ENCODE measurements at regions not wholly inside any gene's neighbourhood (a gene's known extent, or its start where the extent isn't known, plus 50 kb on each side); places are given as distances from the start of the nearest gene placed in this dataset.

GRCh38 chr4:18202486-18202885 is 180.9 kb upstream of the LCORL start:
- Histone ChIP-seq H4K5ac (ENCODE audit: insufficient read length, low read depth, low read length) (no peak overlapping the region), H2BK120ac (ENCODE audit: low read depth, low read length, poor library complexity, severe bottlenecking) (no peak overlapping the region), H3K18ac (ENCODE audit: insufficient read length, low read depth, low read length) (no peak overlapping the region), H2BK15ac (ENCODE audit: low read depth, low read length) (no peak overlapping the region), H4K8ac (replicated peaks; ENCODE audit: insufficient read length, low read depth, low read length) (no peak overlapping the region), H3K4ac (ENCODE audit: low read depth, low read length) (no peak overlapping the region), H3K27ac (ENCODE audit: insufficient read length, low read depth, low read length) (no peak overlapping the region), H3K4me2 (ENCODE audit: insufficient read depth, insufficient read length, low read length) (no peak overlapping the region), H2BK20ac (ENCODE audit: low read depth, low read length, poor library complexity, severe bottlenecking) (no peak overlapping the region), H3K9me3 (ENCODE audit: control insufficient read depth, low read depth, low read length) (no peaks in the 10 kb centered on the region), H4K91ac (ENCODE audit: insufficient read length, low read depth, low read length) (no peak overlapping the region), H3K23me2 (ENCODE audit: insufficient read length, low read depth, low read length, poor library complexity, severe bottlenecking) (no peaks in the 10 kb centered on the region), H3K79me1 (ENCODE audit: insufficient read depth, low read depth, low read length, poor library complexity, severe bottlenecking) (no peaks in the 10 kb centered on the region), H3K14ac (ENCODE audit: insufficient read depth, low read length) (no peak overlapping the region), H3T11ph (ENCODE audit: low read length) (no peak overlapping the region), H2BK5ac (ENCODE audit: insufficient read length, low read length) (no peak overlapping the region), H3K9ac (ENCODE audit: extremely low read depth, insufficient read length, low read length) (no peak overlapping the region), H2BK12ac (ENCODE audit: insufficient read length, low read depth, low read length) (no peak overlapping the region), H3K23ac (ENCODE audit: insufficient read length, low read depth, low read length) (no peak overlapping the region), H3K4me1 (ENCODE audit: insufficient read depth, low read length) (no peaks in the 10 kb centered on the region), H2AK5ac (ENCODE audit: insufficient read length, low read length) (no peak overlapping the region), H3K27me3 (ENCODE audit: insufficient read depth, low read length) (no peaks in the 10 kb centered on the region), H4K20me1 (ENCODE audit: control insufficient read depth, insufficient read depth, insufficient read length) (no peaks in the 10 kb centered on the region), H2AFZ (ENCODE audit: low read length) (no peak overlapping the region), H3K56ac (ENCODE audit: insufficient read length, low read depth, low read length) (no peak overlapping the region), H3K79me2 (ENCODE audit: insufficient read depth, low read length) (no peaks in the 10 kb centered on the region)
- TF ChIP-seq CTCF (conservative IDR thresholded peaks at IDR 0.05): no peak
- Mint-ChIP-seq H3K9me3 (no peaks in the 10 kb centered on the region), H3K36me3 (ENCODE audit: insufficient read depth in 1 of 3, low read depth in 3 of 3) (no peaks in the 10 kb centered on the region), H3K4me1 (peaks cover 0 to 1% of the 10 kb centered on the region in 2 experiments; a peak in 2 of 4 replicates), H3K27ac (no peak overlapping the region), H3K4me3 (no peak overlapping the region), H3K27me3 (ENCODE audit: low read depth) (no peaks in the 10 kb centered on the region; the same call in 1 of the 2 replicates)
- WGBS (ENCODE audit: extremely low coverage, insufficient read length, low lambda C conversion rate): no CpG with 5 or more reads among the region's 7 CpGs
- no peak for DNase-seq
